ENCODE measurements at regions not wholly inside any gene's neighbourhood (a gene's known extent, or its start where the extent isn't known, plus 50 kb on each side); places are given as distances from the start of the nearest gene placed in this dataset.

DNA sequence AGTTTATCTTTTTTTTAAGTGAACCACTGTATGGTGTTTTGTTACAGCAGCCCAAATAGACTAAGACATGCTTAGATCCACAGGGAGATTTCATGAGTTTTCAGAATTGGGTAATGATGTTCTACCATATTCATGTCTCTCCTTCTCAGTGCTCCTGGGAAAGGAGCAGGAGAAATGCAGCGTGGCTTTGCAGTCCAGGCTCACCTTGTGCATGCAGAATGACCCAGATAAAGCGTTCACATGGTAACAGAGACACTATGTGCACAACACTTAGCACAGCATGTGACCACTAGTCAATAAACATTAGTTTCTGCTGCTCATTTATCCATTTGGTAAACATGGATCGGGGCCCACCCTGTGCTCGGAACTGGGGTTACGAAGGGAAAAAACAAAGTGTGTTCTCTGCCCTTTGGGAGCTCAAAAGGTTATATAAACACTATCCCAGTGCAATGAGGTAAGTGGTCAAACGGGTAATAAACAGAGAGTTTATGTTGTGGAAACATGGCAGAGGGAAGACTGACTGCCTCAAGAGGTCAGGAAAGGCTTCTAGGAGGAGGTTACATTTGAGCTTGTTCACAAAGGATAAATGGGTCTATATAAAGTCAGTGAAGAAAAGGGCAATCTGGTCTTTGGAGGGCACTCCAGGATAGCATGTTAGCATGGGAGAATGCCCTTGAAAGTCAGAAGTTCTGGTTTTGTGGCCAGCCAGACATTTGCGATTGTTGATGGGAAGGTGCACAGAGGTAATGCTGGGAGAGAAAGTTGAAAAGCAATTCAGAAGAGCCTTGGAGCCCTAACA, 299.2 kb downstream of the TDRD15 start (continued):
- TF ChIP-seq KLF12 (CRISPR knock-in tag; IDR thresholded peaks at IDR 0.05; ENCODE audit: borderline replicate concordance) = no peak
- peak; percentile 39; the same call in 1 of the 2 replicates for TF ChIP-seq FOXK2 (IDR thresholded peaks at IDR 0.05)
- TF ChIP-seq POLR2AphosphoS2 (IDR thresholded peaks at IDR 0.05; ENCODE audit: low read depth, low read length) = no peak
- TF ChIP-seq RFX1 (IDR thresholded peaks at IDR 0.05) = peak; percentile 58; the same call in 1 of the 2 replicates
- no peak for TF ChIP-seq ZNF674 (CRISPR knock-in tag; IDR thresholded peaks at IDR 0.05; ENCODE audit: low read depth)
- no peak for TF ChIP-seq SP2 (CRISPR knock-in tag; IDR thresholded peaks at IDR 0.05)
- no peak for TF ChIP-seq WIZ (CRISPR knock-in tag; IDR thresholded peaks at IDR 0.05)
- 0 out of 2 replicates have a peak, but pooled peaks have one; percentile 32 for TF ChIP-seq ZNF34 (CRISPR knock-in tag; IDR thresholded peaks at IDR 0.05; ENCODE audit: borderline replicate concordance)
- TF ChIP-seq NR2F6 (IDR thresholded peaks at IDR 0.05) = peak; percentile 85
- peak; percentile 85 for TF ChIP-seq NR2F6 (CRISPR knock-in tag; IDR thresholded peaks at IDR 0.05)
- TF ChIP-seq, protein P1, sequence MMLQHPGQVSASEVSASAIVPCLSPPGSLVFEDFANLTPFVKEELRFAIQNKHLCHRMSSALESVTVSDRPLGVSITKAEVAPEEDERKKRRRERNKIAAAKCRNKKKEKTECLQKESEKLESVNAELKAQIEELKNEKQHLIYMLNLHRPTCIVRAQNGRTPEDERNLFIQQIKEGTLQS (CRISPR knock-in tag; IDR thresholded peaks at IDR 0.05) = no peak
- TF ChIP-seq, protein P2, sequence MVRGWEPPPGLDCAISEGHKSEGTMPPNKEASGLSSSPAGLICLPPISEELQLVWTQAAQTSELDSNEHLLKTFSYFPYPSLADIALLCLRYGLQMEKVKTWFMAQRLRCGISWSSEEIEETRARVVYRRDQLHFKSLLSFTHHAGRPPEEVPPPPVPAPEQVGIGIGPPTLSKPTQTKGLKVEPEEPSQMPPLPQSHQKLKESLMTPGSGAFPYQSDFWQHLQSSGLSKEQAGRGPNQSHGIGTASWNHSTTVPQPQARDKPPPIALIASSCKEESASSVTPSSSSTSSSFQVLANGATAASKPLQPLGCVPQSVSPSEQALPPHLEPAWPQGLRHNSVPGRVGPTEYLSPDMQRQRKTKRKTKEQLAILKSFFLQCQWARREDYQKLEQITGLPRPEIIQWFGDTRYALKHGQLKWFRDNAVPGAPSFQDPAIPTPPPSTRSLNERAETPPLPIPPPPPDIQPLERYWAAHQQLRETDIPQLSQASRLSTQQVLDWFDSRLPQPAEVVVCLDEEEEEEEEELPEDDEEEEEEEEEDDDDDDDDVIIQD (CRISPR knock-in tag; IDR thresholded peaks at IDR 0.05; ENCODE audit: low read depth) = peak; percentile 86; the same call in 1 of the 2 replicates
- TF ChIP-seq MED1 (CRISPR knock-in tag; IDR thresholded peaks at IDR 0.05) = peak; percentile 73
- TF ChIP-seq KDM1A (CRISPR knock-in tag; IDR thresholded peaks at IDR 0.05) = no peak
- 0 out of 2 replicates have a peak, but pooled peaks have one; percentile 20 for TF ChIP-seq HMG20A (CRISPR knock-in tag; IDR thresholded peaks at IDR 0.05; ENCODE audit: borderline replicate concordance)
- TF ChIP-seq FOXA1 (IDR thresholded peaks at IDR 0.05) = no peak
- peak; percentile 72; the same call in 1 of the 2 replicates for TF ChIP-seq FOXA1 (CRISPR knock-in tag; IDR thresholded peaks at IDR 0.05)
- TF ChIP-seq ZNF839 (CRISPR knock-in tag; IDR thresholded peaks at IDR 0.05; ENCODE audit: borderline replicate concordance) = no peak
- no peak for TF ChIP-seq ZNF83 (CRISPR knock-in tag; IDR thresholded peaks at IDR 0.05; ENCODE audit: borderline replicate concordance)
- TF ChIP-seq MYNN (CRISPR knock-in tag; IDR thresholded peaks at IDR 0.05; ENCODE audit: low read depth) = no peak
- no peak for TF ChIP-seq MEIS2 (CRISPR knock-in tag; IDR thresholded peaks at IDR 0.05)
- no peak for TF ChIP-seq HOXA7 (CRISPR knock-in tag; IDR thresholded peaks at IDR 0.05)
- TF ChIP-seq SIX1 (CRISPR knock-in tag; IDR thresholded peaks at IDR 0.05; ENCODE audit: borderline replicate concordance) = no peak
- TF ChIP-seq SP140L (CRISPR knock-in tag; IDR thresholded peaks at IDR 0.05; ENCODE audit: borderline replicate concordance) = no peak
- no peak for TF ChIP-seq ZNF879 (CRISPR knock-in tag; IDR thresholded peaks at IDR 0.05)
- TF ChIP-seq GMEB1 (CRISPR knock-in tag; IDR thresholded peaks at IDR 0.05; ENCODE audit: borderline replicate concordance) = 0 out of 2 replicates have a peak, but pooled peaks have one; percentile 28
- TF ChIP-seq PRMT3 (CRISPR knock-in tag; IDR thresholded peaks at IDR 0.05; ENCODE audit: borderline replicate concordance, low read depth) = no peak
- TF ChIP-seq ZEB1 (IDR thresholded peaks at IDR 0.05; ENCODE audit: insufficient replicate concordance, low read depth) = no peak
- no peak for TF ChIP-seq NR0B2 (CRISPR knock-in tag; IDR thresholded peaks at IDR 0.05)
- no peak for TF ChIP-seq AGO2 (optimal IDR thresholded peaks at IDR 0.05; ENCODE audit: low read depth, low read length)

Data from HepG2 (cell line).